HG03469 (cell line): ENCODE measurements at regions not wholly inside any gene's neighbourhood (a gene's known extent, or its start where the extent isn't known, plus 50 kb on each side); places are given as distances from the start of the nearest gene placed in this dataset.
"Not testable (repeated sequence)": the region's sequence is repeated elsewhere in the genome, so short reads cannot be mapped to it uniquely, and the experiment has no call there.

Source experiments
- ATAC-seq: cut with Tn5 transposase; IDR thresholded peaks from one replicate; pipeline ENCODE4 v1.9.1; 2021; ENCODE audit warnings: mild to moderate bottlenecking, moderate library complexity, moderate number of reproducible peaks; ENCODE audit not compliant: unreplicated experiment

- no peak for ATAC-seq
These were observed 838.6 kb downstream of the RPS29 start for GRCh38 chr14:48747561-48748089.

- no peak for ATAC-seq
These were observed 842.0 kb downstream of the RPS29 start for GRCh38 chr14:48744202-48744601.

DNA sequence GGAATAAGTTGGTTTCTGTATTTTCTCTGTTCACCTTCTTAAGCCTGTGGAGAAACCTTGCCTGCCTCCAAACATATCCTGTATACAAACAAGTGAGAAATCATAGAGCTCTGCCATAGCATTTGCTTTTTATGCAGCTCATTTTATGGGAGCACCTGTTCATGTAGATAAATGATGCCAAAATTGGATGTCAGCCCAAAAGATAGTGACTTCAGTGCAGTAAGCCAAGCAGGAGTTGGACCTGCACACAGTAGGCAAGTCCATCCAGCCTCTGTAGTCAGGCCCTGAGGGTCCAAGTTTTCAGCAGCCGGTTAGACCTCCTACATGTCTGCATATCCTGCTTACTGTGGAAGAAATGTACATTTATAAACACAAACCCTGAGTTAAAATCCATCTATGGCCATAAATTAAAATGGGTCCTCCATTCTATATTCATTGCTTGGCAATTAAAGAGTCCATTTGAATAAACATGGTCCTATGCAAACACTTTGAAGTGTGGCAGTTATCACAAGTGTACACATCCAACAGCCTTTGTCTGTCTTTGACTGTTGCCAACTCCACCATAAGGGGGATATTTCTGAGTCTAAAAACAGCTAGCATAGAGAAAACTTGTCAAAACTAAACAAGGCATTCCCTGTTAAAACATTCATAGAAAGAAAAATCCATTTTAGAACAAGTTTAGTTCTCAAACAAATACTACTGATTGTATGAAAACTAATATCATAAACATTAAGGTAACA lies 847.8 kb downstream of the RPS29 start:
- no peak for ATAC-seq

- ATAC-seq: no peak
These were observed 850.6 kb downstream of the RPS29 start for GRCh38 chr14:48735607-48736006.

- no peak for ATAC-seq
These were observed 854.9 kb downstream of the RPS29 start for GRCh38 chr14:48731260-48731659.

- no peak for ATAC-seq
These were observed 860.0 kb downstream of the RPS29 start for GRCh38 chr14:48726080-48726642.

DNA sequence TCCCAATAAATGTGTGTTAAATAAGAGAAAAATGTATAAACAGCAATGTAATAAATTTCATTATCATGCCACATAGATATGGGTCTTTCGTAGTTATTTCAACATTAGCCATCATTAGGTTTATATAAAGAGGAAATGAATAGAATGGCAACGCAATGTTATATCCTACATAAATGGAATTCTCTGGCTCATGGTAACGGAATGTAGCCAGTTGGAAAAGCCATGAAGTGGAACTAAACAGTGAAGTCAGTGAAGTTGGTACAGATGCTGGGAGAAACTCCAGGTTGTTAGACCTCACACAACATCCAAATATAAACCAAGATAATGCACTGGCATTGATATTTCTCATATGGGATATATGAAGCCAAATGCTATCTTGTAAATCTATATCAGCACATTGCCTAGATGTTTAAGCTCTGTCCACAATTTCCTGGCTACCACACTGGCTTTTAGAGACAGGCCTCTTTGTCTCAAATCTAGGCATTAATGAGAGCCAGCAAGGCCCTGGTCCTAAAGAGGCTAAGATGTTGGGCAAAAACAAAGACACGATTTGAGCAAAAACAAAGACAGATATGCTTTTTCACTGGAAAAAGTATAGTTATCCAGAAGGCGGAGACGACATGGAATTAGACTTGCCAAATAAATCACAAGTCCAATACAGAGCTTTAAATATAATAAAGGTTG lies 861.0 kb downstream of the RPS29 start:
- ATAC-seq: no peak

- no peak for ATAC-seq
These were observed 862.2 kb downstream of the RPS29 start for GRCh38 chr14:48723841-48724495.

DNA sequence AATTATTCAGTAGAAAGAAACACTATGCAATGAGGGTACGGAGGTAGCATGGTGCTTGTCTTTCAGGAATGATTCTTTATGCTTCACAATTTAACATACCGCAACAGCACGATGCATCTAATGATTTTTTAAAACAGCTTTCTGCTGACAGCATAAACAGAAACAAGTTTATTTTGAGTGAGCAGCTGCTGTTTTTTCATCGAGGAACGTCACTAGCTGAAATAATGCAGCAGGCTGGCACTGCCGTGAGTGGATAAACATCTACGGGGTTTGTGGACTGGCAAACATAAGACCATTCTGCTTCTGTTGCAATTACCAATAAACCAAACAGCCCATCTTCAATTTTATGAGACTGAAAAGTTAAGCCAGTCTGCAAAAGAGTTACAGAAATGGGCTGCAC lies 871.8 kb downstream of the RPS29 start:
- ATAC-seq: no peak

DNA sequence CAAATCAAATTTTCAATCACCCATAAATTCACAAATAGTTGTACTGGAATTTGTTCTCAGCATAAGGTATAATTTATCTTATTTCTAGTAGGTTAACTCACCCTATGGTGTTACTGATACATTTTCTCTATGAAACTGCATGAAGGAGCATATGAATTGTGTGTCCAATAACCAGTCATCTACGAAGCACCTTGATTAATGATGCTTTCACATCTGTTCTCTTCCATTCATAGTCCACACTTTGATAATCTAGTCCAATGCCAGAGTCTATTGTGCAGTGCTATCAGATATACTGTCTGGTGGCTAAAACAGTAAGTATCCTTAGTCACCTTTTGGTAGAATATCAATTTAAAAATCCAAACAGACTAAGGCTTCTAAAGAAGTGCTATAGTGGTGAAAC lies 876.0 kb downstream of the RPS29 start:
- no peak for ATAC-seq

GRCh38 chr14:48709277-48709785 lies 876.8 kb downstream of the RPS29 start:
- ATAC-seq: no peak

- ATAC-seq: no peak
These were observed 881.5 kb downstream of the RPS29 start for GRCh38 chr14:48704639-48705038.

- no peak for ATAC-seq
These were observed 882.3 kb downstream of the RPS29 start for GRCh38 chr14:48703728-48704467.

- not testable (repeated sequence) for ATAC-seq
These were observed 888.8 kb downstream of the RPS29 start for GRCh38 chr14:48697362-48697761.

GRCh38 chr14:48693793-48694192 lies 892.4 kb downstream of the RPS29 start:
- no peak for ATAC-seq

DNA sequence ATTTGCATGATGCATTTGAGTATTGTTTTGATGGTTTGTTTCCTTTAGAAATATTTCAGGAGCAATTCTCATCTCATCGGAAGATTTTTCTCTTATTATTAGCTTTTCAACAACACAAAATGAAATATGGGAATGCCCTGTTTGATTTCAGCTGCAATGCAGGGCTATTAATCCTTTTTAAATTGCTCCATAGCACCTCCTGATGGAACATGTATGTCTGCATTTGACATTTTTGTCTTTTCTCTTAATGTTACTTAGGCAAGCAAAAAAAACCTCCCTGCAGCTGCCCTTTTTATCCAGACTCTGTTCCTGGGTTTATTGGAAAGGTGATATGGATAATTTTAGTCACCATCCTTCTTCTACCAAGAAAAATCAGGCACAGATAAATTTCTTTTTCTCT lies 895.8 kb downstream of the RPS29 start:
- ATAC-seq: no peak

- no peak for ATAC-seq
These were observed 899.5 kb downstream of the RPS29 start for GRCh38 chr14:48686650-48687049.

DNA sequence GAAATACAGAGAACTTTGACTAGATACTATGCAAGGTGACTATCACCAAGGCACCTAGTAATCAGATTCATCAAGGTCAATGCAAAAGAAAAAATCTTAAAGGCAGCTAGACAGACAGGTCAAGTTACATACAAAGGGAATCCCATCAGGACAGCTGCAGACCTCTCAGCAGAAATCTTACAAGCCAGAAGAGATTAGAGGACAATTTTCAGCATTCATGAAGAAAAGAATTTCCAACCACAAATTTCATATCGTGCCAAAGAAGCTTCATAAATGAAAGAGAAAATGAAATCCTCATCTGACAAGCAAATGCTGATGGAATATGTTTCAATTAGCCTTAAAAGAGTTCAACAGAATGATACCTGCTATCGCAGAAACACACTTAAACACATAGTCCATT lies 913.7 kb downstream of the RPS29 start:
- no peak for ATAC-seq

GRCh38 chr14:48670939-48671338 lies 915.2 kb downstream of the RPS29 start:
- no peak for ATAC-seq

DNA sequence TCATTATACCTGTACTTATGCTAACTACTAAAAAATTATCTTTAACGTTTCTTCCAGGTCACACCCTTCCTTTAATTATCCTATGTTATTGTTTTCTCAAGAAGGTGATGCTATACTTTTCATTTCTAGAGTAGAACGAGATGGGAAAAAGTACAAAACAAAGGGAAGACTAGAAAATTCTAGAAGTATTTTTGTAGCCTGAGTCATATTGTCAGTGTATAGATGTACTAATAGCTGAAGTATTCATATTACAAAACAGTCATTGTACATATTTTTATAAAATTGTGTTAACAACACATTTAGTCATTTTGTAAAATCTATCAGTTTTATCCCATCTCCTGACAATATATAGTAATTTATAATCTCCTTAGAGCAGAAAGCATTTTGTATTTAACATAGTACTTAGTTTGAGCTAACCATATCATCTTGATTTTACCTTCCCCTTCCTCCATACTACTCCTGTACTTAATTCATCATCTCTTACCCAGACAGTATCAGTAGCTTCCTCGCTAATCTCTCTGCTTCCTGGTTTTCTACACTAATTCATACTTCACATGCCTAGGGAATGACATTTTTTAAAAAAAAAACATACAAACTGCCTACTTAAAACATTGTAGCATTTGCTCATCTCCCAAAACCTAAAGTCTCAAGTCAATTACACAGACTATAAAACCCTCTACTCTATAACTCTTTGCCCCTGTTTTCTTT lies 920.9 kb downstream of the RPS29 start:
- ATAC-seq: no peak
